PC-9 (cell line): ENCODE measurements at regions not wholly inside any gene's neighbourhood (a gene's known extent, or its start where the extent isn't known, plus 50 kb on each side); places are given as distances from the start of the nearest gene placed in this dataset.

Source experiments
- BruUV-seq: library from RNA; stranded (reverse); fragments of 400-500 nt; replicated peaks from 2 replicates; lab custom pipeline; 2021; lab: Mats Ljungman, UMichigan
- CTCF ChIA-PET: fragments of 300-600 bp; sonication (Branson Sonifier 250); formaldehyde crosslinking; loops from one replicate; lab custom pipeline; 2022; ENCODE audit warnings: antibody characterized with exemption; lab: Charles Lee
- POLR2A ChIA-PET: fragments of 300-600 bp; sonication (Branson Sonifier 250); formaldehyde crosslinking; loops from one replicate; lab custom pipeline; 2022; ENCODE audit warnings: antibody characterized with exemption; ENCODE audit not compliant: unreplicated experiment; lab: Charles Lee
- DNase-seq, 2 experiments: peaks; one replicate each; pipeline versions ENCODE4 v3.0.0 to v3.0.0-alpha.2; 2015 to 2022; ENCODE audit warnings: mixed read lengths in 1 of 2
- H2AFZ ChIP-seq: fragments of 200-600 bp; sonication (generic); 2 replicates; pipeline ENCODE4 v1.8.1; 2017; ENCODE audit warnings: antibody characterized with exemption
- H3F3A ChIP-seq: fragments of 200-600 bp; sonication (generic); 2 replicates; pipeline ENCODE4 v1.8.1; 2017; ENCODE audit warnings: antibody characterized with exemption, mild to moderate bottlenecking, low read depth; ENCODE audit not compliant: insufficient read depth
- H3K27ac ChIP-seq: fragments of 200-600 bp; sonication (generic); 2 replicates; pipeline ENCODE4 v1.6.1; 2016; ENCODE audit warnings: mixed run types
- H3K27me3 ChIP-seq: fragments of 200-600 bp; sonication (generic); 2 replicates; pipeline ENCODE4 v1.6.1; 2016; ENCODE audit warnings: low read depth, mixed run types; ENCODE audit not compliant: insufficient read depth
- H3K36me3 ChIP-seq: fragments of 200-600 bp; sonication (generic); 2 replicates; pipeline ENCODE4 v1.6.1; 2016; ENCODE audit warnings: low read depth, mixed run types
- H3K4me1 ChIP-seq: fragments of 200-600 bp; sonication (generic); replicated peaks from 2 replicates; pipeline ENCODE4 v1.6.1; 2016; ENCODE audit warnings: mixed run types; ENCODE audit not compliant: insufficient read depth
- H3K4me2 ChIP-seq: fragments of 200-600 bp; sonication (generic); 2 replicates; pipeline ENCODE4 v1.6.1; 2017; ENCODE audit warnings: mixed run types
- H3K4me3 ChIP-seq: fragments of 200-600 bp; sonication (generic); 2 replicates; pipeline ENCODE4 v1.6.1; 2016; ENCODE audit warnings: mixed run types
- H3K79me2 ChIP-seq: fragments of 200-600 bp; sonication (generic); 2 replicates; pipeline ENCODE4 v1.6.1; 2017; ENCODE audit warnings: low read depth, mixed run types
- H3K9me2 ChIP-seq: fragments of 200-600 bp; sonication (generic); 2 replicates; pipeline ENCODE4 v1.8.1; 2017; ENCODE audit warnings: mild to moderate bottlenecking; ENCODE audit not compliant: insufficient read depth
- H3K9me3 ChIP-seq: fragments of 200-600 bp; sonication (generic); 2 replicates; pipeline ENCODE4 v1.8.1; 2016; ENCODE audit warnings: low read depth; ENCODE audit not compliant: insufficient read depth
- H4K20me1 ChIP-seq: fragments of 200-600 bp; sonication (generic); 2 replicates; pipeline ENCODE4 v1.8.1; 2017; ENCODE audit not compliant: insufficient read depth
- CTCF ChIP-seq: fragments of 200-600 bp; sonication (generic); conservative IDR thresholded peaks from 2 replicates; pipeline ENCODE4 v1.6.1; 2017; ENCODE audit warnings: mixed run types, antibody characterized with exemption, mild to moderate bottlenecking, moderate library complexity
- EZH2 ChIP-seq: fragments of 200-600 bp; sonication (generic); IDR thresholded peaks from 2 replicates; pipeline ENCODE4 v1.8.0; 2017; ENCODE audit warnings: antibody characterized with exemption, low read depth
- intact Hi-C: fragments of 100-400 bp; cut with micrococcal nuclease; formaldehyde crosslinking; loops from one replicate; pipeline ENCODE4 v1.10.0; 2022; ENCODE audit not compliant: unreplicated experiment

- ChIA-PET POLR2A (interaction anchor here (0.6 kb wide), 1 partner anchor 40 kb away, joined by 3 read pairs; no protein-coding TSS in a partner anchor), CTCF (no interaction called here)
- Histone ChIP-seq H3F3A (no peaks in the 10 kb centered on the region), H3K4me3 (no peak overlapping the region), H3K27ac (no peak overlapping the region), H3K4me2 (no peak overlapping the region), H3K79me2 (no peaks in the 10 kb centered on the region), H3K9me3 (no peaks in the 10 kb centered on the region), H3K27me3 (no peaks in the 10 kb centered on the region), H3K9me2 (no peaks in the 10 kb centered on the region), H2AFZ (no peak overlapping the region), H3K4me1 (peaks cover 8% of the 10 kb centered on the region), H4K20me1 (no peaks in the 10 kb centered on the region), H3K36me3 (no peaks in the 10 kb centered on the region)
- TF ChIP-seq EZH2 (no peak), CTCF (no peak)
- intact Hi-C loops = no loop called here
- peak; percentile 37 to 50 for DNase-seq
- BruUV-seq = no TSS peak
These were observed 107.8 kb downstream of the EFNB1 start for GRCh38 chrX:68936608-68937007.

- no peaks in the 10 kb centered on the region for H3K9me3 ChIP-seq
- no peak overlapping the region for H3K4me2 ChIP-seq
- H3F3A ChIP-seq = no peaks in the 10 kb centered on the region
- no peaks in the 10 kb centered on the region for H3K36me3 ChIP-seq
- H3K9me2 ChIP-seq = no peaks in the 10 kb centered on the region
- intact Hi-C loops = no loop called here
- H2AFZ ChIP-seq = no peak overlapping the region
- ChIA-PET CTCF (no interaction called here), POLR2A (no interaction called here)
- H3K27ac ChIP-seq = no peak overlapping the region
- H3K4me3 ChIP-seq = no peak overlapping the region
- TF ChIP-seq CTCF = no peak
- no peak for TF ChIP-seq EZH2
- H3K27me3 ChIP-seq = no peaks in the 10 kb centered on the region
- H3K4me1 ChIP-seq = peaks cover 8% of the 10 kb centered on the region
- no peaks in the 10 kb centered on the region for H4K20me1 ChIP-seq
- DNase-seq = no peak
- BruUV-seq = no TSS peak
- H3K79me2 ChIP-seq = no peaks in the 10 kb centered on the region
These were observed 107.3 kb downstream of the EFNB1 start for GRCh38 chrX:68936126-68936525.

- intact Hi-C loops = no loop called here
- POLR2A ChIA-PET = interaction anchor here (1.2 kb wide), 1 partner anchor 107 kb away, joined by 13 read pairs; the partner anchor contains the start of gene EFNB1
These were observed 106.5 kb downstream of the EFNB1 start for GRCh38 chrX:68935362-68935761.

More at GRCh38 chrX:68935362-68935761, 106.5 kb downstream of the EFNB1 start:
- no peaks in the 10 kb centered on the region for H3K27me3 ChIP-seq
- no peaks in the 10 kb centered on the region for H3F3A ChIP-seq
- no peak overlapping the region for H3K4me2 ChIP-seq
- no peaks in the 10 kb centered on the region for H3K9me3 ChIP-seq
- H3K79me2 ChIP-seq = no peaks in the 10 kb centered on the region
- no peak overlapping the region for H3K4me3 ChIP-seq
- no TSS peak for BruUV-seq
- H2AFZ ChIP-seq = no peak overlapping the region
- DNase-seq = no peak
- CTCF ChIA-PET = no interaction called here
- H3K9me2 ChIP-seq = no peaks in the 10 kb centered on the region
- H3K36me3 ChIP-seq = no peaks in the 10 kb centered on the region
- TF ChIP-seq EZH2 (no peak), CTCF (no peak)
- H3K27ac ChIP-seq = no peak overlapping the region
- peaks cover 10% of the 10 kb centered on the region for H3K4me1 ChIP-seq
- no peaks in the 10 kb centered on the region for H4K20me1 ChIP-seq
